Psoas muscle (tissue), 7 donors: ENCODE measurements at regions not wholly inside any gene's neighbourhood (a gene's known extent, or its start where the extent isn't known, plus 50 kb on each side); places are given as distances from the start of the nearest gene placed in this dataset.

Experiments used
- ATAC-seq, 4 donors: fragments of 200-7000 bp; cut with Tn5 transposase; one replicate each; pipeline ENCODE4 v1.9.1; 2020; ENCODE audit warnings: moderate library complexity in 3 of 4, mild to moderate bottlenecking in 2 of 4
- DNase-seq, 2 donors: peaks; one replicate each; pipeline ENCODE4 v3.0.0-alpha.2; 2020
- H3K27ac ChIP-seq: fragments of 200-600 bp; one replicate; pipeline ENCODE4 v1.8.0; 2022
- H3K27me3 ChIP-seq, 3 donors: fragments of 200-600 bp in 1 of 3; one replicate each; pipeline versions ENCODE4 v1.6.1 to v1.8.0; 2013 to 2022; ENCODE audit warnings: low read length in 2 of 3, mild to moderate bottlenecking in 2 of 3, moderate library complexity in 1 of 3; ENCODE audit not compliant: insufficient read depth in 3 of 3
- H3K36me3 ChIP-seq, 2 donors: fragments of 200-600 bp in 1 of 2; one replicate each; pipeline versions ENCODE4 v1.6.1 to v1.8.0; 2013 to 2022; ENCODE audit warnings: low read depth in 1 of 2, mild to moderate bottlenecking in 1 of 2, moderate library complexity in 1 of 2; ENCODE audit not compliant: insufficient read depth in 1 of 2
- H3K4me1 ChIP-seq: fragments of 200-600 bp; one replicate; pipeline ENCODE4 v1.8.0; 2022
- H3K4me3 ChIP-seq: fragments of 200-600 bp; one replicate; pipeline ENCODE4 v1.8.0; 2022; ENCODE audit warnings: mild to moderate bottlenecking
- H3K9me3 ChIP-seq: fragments of 200-600 bp; one replicate; pipeline ENCODE4 v1.8.0; 2022
- WGBS, 3 donors: extraction: QIAGEN DNeasy Blood & Tissue Kit; methylation state at CpG; one replicate each; pipeline versions ENCODE4 v1.1.6 to v1.1.7; 2013; 5-methylcytosine and 5-hydroxymethylcytosine counted together
- intact Hi-C, 2 donors: fragments of 100-400 bp; cut with DNase I; formaldehyde crosslinking; loops; one replicate each; pipeline versions ENCODE4 v1.11.0 to v1.14.2; 2022
- TF ChIP-seq, protein P1 (sequence below): fragments of 200-600 bp; IDR thresholded peaks from one replicate; pipeline ENCODE4 v1.8.0; 2022; ENCODE audit warnings: antibody characterized with exemption
- donor health status: healthy with polysubstance abuse.
- donor health status: DM: no; HTN: no; CAD: no; lungs with moderate emphysema.
- donor health status: Bipolar disorder and iron deficiency.
- donor health status: healthy.
- donor health status: DM: yes; HTN: yes; CAD: no.
- donor health status: DM: no; HTN: no; CAD: no.
- donor health status: DM: yes; HTN: yes; CAD: no.

DNA sequence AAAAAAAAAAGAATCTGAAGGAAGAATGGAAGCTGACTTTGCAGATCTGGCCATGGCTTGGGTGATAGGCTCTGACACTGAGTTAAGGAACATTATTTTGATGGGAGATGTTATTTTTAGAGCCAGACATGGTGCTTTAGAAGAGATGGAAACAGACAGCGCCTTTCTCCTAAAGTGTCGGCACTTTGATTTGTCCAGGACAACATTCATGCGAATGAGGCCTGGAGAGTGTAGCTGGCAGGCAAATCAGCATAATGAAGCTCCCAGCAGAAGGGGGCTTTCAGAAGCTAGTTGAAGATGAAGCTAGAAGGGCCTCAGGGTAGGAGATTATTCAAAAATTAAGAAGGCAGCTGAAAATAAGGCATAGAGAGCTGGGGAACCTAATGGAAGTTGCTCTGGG, 397.7 kb downstream of the RWDD3 start:
- WGBS, 3 donors = 90 to 93% (median 92%) methylated on average over 3 of the region's 3 CpGs
- Histone ChIP-seq H3K27me3 (peaks cover 0 to 3% (median 0%) of the 10 kb centered on the region in 3 donors), H3K36me3 (no peaks in the 10 kb centered on the region), H3K9me3 (no peaks in the 10 kb centered on the region), H3K4me1 (no peaks in the 10 kb centered on the region), H3K27ac (no peak overlapping the region), H3K4me3 (no peak overlapping the region)
- intact Hi-C loops = no loop called here
- DNase-seq (no peak), ATAC-seq (no peak)
- TF ChIP-seq, protein P1, sequence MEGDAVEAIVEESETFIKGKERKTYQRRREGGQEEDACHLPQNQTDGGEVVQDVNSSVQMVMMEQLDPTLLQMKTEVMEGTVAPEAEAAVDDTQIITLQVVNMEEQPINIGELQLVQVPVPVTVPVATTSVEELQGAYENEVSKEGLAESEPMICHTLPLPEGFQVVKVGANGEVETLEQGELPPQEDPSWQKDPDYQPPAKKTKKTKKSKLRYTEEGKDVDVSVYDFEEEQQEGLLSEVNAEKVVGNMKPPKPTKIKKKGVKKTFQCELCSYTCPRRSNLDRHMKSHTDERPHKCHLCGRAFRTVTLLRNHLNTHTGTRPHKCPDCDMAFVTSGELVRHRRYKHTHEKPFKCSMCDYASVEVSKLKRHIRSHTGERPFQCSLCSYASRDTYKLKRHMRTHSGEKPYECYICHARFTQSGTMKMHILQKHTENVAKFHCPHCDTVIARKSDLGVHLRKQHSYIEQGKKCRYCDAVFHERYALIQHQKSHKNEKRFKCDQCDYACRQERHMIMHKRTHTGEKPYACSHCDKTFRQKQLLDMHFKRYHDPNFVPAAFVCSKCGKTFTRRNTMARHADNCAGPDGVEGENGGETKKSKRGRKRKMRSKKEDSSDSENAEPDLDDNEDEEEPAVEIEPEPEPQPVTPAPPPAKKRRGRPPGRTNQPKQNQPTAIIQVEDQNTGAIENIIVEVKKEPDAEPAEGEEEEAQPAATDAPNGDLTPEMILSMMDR = no peak

DNA sequence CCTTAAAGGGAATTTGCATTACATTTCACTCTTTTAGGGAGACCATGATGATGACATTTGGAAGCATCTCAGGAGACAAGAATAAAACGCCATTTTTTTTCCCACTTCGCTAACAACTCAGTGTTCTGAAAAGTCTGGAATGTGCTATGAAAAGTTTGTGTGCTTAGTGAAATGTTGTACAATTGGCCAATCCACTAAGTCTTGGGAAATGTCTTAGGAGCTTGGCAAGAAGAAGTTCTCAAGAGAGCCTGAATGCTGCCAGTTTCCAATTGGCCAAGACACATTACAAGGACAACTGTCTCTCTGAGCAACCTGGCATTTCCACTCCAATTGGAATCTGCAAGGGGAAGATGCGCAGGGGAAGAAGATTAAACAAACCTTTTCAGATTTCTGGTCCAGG, 401.8 kb downstream of the RWDD3 start:
- ATAC-seq = no peak
- DNase-seq = no peak
- Histone ChIP-seq H3K27ac (no peak overlapping the region), H3K4me3 (no peak overlapping the region), H3K9me3 (no peaks in the 10 kb centered on the region), H3K36me3 (no peaks in the 10 kb centered on the region), H3K27me3 (no peaks in the 10 kb centered on the region), H3K4me1 (no peaks in the 10 kb centered on the region)
- TF ChIP-seq, protein P1 = no peak
- intact Hi-C loops = no loop called here
- WGBS, 3 donors = 82 to 87% (median 86%) methylated on average over 3 of the region's 3 CpGs

DNA sequence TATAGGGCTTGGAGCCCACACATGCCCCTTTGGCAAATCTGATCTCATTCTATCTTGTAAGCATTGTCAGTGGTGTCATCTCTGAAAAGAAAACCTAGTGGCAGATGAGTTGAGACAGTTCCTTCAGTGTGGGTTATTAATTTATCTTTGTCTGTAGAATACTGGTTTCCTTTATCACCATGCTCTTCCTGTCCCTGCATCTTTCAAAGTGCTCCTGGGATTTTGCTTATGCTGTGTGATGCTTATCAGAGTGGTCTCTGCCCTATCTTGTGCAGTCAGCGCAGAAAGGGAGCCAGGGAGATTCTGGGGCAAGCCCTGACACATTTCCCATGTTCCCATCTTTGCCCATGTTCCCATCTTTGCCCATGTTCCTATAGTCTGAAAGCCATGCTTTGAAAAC, 402.9 kb downstream of the RWDD3 start:
- Histone ChIP-seq H3K4me1 (no peaks in the 10 kb centered on the region), H3K9me3 (no peaks in the 10 kb centered on the region), H3K27ac (no peak overlapping the region), H3K4me3 (no peak overlapping the region), H3K36me3 (no peaks in the 10 kb centered on the region), H3K27me3 (no peaks in the 10 kb centered on the region)
- DNase-seq (no peak), ATAC-seq (no peak)
- TF ChIP-seq, protein P1 = no peak
- intact Hi-C loops = no loop called here
- WGBS, 3 donors = 84 to 93% (median 89%) methylated on average over 1 of the region's 1 CpG

DNA sequence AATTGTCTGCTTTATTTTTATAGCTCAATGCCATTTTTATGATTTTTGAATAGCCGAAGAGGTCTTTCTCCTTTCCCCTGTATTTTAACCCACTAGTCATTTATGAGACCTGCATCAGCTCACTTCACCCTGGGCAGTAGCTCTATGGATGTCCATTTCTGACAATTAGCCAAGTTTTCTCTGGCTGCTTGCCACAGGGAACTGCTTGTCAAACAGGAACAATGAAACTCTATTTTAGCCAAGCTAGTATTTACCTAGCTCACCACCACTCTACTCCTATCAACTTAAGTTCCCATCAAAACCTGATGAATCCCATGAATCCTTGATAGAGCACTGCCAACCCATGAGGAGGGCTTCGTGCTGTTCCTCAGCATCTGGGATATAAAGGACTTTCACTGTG, 406.7 kb downstream of the RWDD3 start:
- no peak overlapping the region for H3K27ac ChIP-seq
- H3K36me3 ChIP-seq = no peaks in the 10 kb centered on the region
- TF ChIP-seq, protein P1 = no peak
- H3K4me1 ChIP-seq = no peaks in the 10 kb centered on the region
- intact Hi-C loops = no loop called here
- H3K9me3 ChIP-seq = no peaks in the 10 kb centered on the region
- DNase-seq = no peak
- 64 to 71% (median 70%) methylated on average over 2 of the region's 2 CpGs for WGBS, 3 donors
- H3K27me3 ChIP-seq = no peaks in the 10 kb centered on the region
- H3K4me3 ChIP-seq = no peak overlapping the region
- no peak for ATAC-seq

DNA sequence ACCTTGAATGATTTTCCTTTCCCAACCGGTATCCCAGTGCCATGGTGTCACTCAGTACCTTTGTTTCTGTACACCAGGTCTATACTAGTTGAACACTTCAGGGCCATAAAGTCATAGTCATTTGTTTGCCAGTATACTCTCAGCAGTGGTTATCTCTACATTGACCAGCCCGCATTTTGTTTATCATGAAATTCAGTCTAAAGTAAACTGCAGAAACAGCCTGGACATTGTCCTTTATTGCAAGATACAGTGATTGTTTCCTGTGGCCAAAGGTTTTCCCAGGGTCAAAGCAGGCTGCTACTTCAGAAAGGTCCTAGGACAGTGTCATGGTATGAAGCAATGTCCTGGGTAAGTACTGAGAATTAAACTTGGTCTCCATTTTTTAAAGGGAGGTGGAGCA, 407.4 kb downstream of the RWDD3 start:
- Histone ChIP-seq H3K27me3 (no peaks in the 10 kb centered on the region), H3K4me1 (no peaks in the 10 kb centered on the region), H3K36me3 (no peaks in the 10 kb centered on the region), H3K4me3 (no peak overlapping the region), H3K27ac (no peak overlapping the region), H3K9me3 (no peaks in the 10 kb centered on the region)
- ATAC-seq (no peak), DNase-seq (no peak)
- TF ChIP-seq, protein P1 = no peak
- intact Hi-C loops = no loop called here
- 84 to 85% (median 85%) methylated on average over 2 of the region's 2 CpGs for WGBS, 3 donors
